Uterus (tissue), 2 donors: ENCODE measurements at regions not wholly inside any gene's neighbourhood (a gene's known extent, or its start where the extent isn't known, plus 50 kb on each side); places are given as distances from the start of the nearest gene placed in this dataset.

Experiments
- POLR2A ChIP-seq, 2 donors: fragments of 450-650 bp; IDR thresholded peaks; one replicate each; pipeline ENCODE4 v1.6.1; 2016; ENCODE audit warnings: antibody characterized with exemption in 2 of 2, mild to moderate bottlenecking in 1 of 2, moderate library complexity in 1 of 2
- TF ChIP-seq, protein P1 (sequence below), 4 experiments: fragments of 200-600 bp in 2 of 4; fragments of 450-650 bp in 2 of 4; sonication (generic) in 2 of 4; IDR thresholded peaks; one replicate each; pipeline ENCODE4 v1.5.1; 2016 to 2019; ENCODE audit warnings: antibody characterized with exemption in 4 of 4, mild to moderate bottlenecking in 2 of 4, moderate library complexity in 1 of 4

GRCh38 chr10:9066152-9066551 lies 1011.7 kb downstream of the GATA3 start:
- TF ChIP-seq POLR2A (IDR thresholded peaks at IDR 0.05): no peak
- TF ChIP-seq, protein P1, sequence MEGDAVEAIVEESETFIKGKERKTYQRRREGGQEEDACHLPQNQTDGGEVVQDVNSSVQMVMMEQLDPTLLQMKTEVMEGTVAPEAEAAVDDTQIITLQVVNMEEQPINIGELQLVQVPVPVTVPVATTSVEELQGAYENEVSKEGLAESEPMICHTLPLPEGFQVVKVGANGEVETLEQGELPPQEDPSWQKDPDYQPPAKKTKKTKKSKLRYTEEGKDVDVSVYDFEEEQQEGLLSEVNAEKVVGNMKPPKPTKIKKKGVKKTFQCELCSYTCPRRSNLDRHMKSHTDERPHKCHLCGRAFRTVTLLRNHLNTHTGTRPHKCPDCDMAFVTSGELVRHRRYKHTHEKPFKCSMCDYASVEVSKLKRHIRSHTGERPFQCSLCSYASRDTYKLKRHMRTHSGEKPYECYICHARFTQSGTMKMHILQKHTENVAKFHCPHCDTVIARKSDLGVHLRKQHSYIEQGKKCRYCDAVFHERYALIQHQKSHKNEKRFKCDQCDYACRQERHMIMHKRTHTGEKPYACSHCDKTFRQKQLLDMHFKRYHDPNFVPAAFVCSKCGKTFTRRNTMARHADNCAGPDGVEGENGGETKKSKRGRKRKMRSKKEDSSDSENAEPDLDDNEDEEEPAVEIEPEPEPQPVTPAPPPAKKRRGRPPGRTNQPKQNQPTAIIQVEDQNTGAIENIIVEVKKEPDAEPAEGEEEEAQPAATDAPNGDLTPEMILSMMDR (IDR thresholded peaks at IDR 0.05): no peak
